ENCODE measurements at regions not wholly inside any gene's neighbourhood (a gene's known extent, or its start where the extent isn't known, plus 50 kb on each side); places are given as distances from the start of the nearest gene placed in this dataset.
A peak's percentile ranks its signal among the peaks of the same experiment; 100 is the strongest.

DNA sequence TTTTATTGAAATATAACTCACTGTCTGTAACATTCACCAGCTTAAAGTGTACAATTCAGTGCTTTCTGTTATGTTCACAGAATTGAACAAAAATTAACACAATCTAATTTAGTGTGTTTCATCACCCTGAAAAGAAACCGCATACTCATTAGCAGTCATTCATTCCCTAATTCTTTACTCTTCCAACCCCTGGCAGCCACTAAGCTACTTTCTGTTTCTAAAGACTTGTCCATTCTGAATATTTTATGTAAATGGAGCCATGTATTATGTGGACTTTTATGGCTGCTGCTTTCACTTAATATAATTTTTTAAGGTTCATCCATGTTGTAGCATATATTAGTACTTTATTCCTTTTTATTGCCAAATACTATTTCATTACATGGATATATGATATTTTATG is 94.7 kb upstream of the ATP8A1 start:
- DNase-seq (ENCODE audit: extremely low read depth in 1 of 11, low read depth in 9 of 11, low spot score in 4 of 11): no peak

DNA sequence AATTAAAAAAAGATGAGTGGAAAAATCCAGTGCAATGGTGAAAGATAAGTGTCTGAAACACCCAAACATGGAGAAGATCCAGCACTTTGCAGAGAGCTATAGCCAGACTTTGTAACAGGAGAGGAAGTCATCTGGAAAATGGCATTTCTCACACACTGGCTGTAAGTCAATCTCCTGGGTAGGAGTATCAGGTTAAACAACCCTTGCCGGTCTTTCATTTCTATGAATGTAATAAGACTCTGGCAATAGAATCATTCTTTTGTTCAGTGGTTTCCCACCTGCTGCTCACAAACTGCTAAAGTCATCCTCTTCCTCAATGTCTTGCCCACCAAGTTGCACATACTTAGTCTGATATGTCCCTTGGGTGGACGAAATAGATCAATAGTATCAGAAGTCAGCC is 94.0 kb upstream of the ATP8A1 start:
- peak in 9 of 11 donors; percentile 1 to 28 (median 10) for DNase-seq (ENCODE audit: extremely low read depth in 1 of 11, low read depth in 9 of 11, low spot score in 4 of 11)

DNA sequence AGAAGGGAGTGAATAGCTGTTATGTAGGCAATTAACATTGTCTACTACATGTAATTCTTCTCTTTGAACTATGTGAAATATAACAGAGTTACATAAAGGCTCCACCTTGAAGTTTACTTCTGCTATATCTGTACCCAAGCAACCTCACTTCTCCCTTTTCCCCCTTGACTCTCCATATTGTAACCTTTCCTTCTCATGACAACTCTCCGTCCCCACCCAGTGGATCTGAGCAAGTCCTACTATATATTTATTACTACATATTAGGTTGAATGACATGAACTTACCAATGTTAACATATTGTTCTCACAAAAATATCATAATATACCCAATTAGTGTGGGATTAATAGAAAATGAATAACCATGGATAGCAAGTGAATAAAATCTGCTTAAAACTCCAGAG is 93.2 kb upstream of the ATP8A1 start:
- DNase-seq (ENCODE audit: extremely low read depth in 1 of 11, low read depth in 9 of 11, low spot score in 4 of 11): peak in 3 of 11 donors; percentile 0 to 10 (median 2)

DNA sequence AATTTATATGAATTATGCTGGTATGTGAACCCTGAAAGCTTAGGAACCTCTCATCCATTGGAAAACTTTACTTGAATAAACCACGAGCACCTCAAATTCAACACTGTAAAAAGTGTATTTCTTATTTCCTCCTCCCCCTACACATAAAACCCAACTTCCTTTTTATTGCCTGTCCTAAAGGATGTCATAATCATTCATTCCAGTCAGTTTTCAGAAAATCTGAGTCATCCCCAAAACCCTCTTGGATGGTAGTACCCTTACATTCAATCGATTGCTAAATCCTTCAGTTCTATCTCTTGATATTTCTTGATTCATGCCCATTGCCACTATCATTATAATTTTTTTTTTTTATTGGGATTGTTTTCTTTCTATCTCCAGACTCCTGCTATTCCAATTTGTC is 91.1 kb upstream of the ATP8A1 start:
- DNase-seq (ENCODE audit: extremely low read depth in 1 of 11, low read depth in 9 of 11, low spot score in 4 of 11): no peak

DNA sequence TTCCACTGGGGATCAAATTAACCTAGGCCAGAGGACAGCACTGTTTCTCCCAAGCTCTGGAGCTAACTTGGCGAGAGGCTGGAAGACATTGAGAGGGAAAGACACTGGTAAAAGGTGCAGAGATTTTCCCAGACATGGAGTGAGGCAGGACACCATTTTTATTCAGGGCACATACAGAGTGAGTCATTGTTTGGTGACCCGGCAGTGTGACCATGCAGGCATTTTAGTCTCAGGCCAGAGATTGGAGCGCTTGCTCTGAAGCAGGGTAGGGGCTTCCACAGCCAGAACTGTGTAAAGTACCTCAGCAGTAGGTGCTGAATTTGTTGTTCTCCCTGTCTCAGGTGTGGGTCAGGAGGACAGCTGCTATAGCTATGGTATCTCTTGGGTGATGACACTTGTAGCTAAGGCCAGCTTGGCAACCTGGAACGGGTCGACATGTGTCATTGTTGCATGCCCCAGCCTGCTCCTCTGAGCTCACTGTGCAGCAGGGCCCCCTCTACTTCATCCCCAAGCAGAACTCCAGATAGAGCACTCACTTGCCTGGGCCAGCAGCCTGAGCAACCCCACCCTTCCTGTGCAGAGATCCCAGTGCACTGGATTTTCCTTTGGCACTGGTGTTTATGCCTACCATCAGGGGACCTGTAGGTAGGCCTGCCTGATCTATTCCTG is 79.8 kb upstream of the ATP8A1 start:
- DNase-seq (ENCODE audit: extremely low read depth in 1 of 11, low read depth in 9 of 11, low spot score in 4 of 11): no peak

DNA sequence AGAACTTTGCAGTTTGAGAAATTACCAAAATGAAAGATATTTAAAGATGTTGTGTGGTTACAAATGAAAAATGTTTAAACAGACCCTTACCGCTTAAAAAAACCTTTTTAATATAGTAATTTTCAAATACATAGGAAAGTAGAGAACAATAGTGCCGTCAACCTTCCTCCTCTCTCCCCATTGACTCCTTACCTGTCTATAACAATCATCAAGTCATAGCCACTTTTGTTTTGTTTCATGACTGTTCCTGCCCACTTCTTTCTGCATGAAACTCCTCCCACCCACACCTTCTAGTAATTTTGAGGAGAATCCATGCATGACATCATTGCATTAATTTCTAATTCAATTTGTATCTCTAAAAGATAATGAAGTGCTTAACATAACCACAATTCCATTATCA is 76.5 kb upstream of the ATP8A1 start:
- DNase-seq (ENCODE audit: extremely low read depth in 1 of 11, low read depth in 9 of 11, low spot score in 4 of 11): no peak

DNA sequence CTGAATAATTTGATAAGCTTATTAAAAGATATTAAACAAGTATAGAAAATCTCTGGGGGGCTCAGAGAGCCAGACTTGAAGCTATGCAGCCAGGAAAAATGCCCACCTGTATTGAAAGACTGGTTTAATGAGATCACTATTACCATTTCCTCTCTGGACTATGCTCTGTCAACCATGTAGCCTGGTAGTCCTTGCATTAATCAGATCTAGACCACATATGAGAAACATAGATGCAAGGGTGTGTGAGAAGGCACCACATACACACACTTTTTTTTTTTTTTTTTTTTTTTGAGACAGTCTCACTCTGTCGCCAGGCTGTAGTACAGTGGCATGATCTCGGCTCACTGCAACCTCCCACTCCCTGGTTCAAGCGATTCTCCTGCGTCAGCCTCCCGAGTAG is 75.9 kb upstream of the ATP8A1 start:
- DNase-seq (ENCODE audit: extremely low read depth in 1 of 11, low read depth in 9 of 11, low spot score in 4 of 11): no peak

DNA sequence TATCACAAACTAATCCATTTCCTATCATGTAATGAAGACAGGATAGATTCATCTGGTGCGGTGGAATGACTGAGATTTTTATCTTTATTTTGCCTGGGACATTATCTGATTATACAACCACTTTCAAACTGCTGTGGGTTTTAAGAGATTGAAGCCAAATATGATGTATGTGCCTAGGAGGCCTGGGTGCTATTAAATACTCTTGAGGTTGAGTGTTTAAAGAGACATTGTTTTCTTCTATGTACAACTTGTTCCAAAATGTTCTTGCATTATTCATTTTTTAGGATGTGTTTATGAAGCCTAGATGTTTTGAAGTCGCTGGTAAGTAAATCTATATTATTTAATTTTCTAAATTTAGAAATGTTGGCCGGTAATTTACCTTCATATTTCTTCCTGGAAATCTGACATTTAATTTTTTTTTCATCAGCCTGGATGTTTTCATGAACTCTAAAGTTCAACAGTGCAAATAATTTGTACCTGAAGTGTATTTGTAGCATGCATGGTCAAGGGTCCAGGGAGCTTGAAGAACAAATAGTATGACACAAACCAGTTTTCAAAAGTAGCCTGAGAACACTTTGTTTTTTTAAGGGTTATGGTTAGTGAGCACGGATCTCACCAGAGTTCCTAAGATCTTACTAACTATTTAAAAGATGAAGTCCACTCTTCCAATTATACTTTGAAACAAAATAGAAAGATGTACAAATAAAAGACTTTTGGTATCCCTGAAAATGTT is 72.8 kb upstream of the ATP8A1 start:
- DNase-seq (ENCODE audit: extremely low read depth in 1 of 11, low read depth in 9 of 11, low spot score in 4 of 11): no peak

DNA sequence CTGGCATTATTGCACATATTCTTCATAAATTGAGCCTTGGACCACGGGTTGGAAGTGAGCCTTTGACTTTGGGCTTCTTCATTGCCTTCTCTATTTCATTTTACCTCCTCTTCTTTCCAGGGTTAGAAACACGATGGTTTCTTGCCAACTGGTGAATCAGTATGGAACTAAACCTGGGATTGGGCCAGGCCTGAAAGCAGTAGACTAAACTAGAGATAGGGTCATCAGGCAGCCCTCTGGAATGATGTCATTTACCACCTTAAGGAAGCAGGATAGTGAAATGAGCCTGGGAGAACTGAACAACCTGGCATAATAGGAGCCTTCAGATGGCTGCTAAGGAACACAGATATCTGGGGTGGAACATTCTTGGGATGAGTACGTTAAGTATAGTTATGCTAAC is 67.5 kb upstream of the ATP8A1 start:
- no peak for DNase-seq (ENCODE audit: extremely low read depth in 1 of 11, low read depth in 9 of 11, low spot score in 4 of 11)

DNA sequence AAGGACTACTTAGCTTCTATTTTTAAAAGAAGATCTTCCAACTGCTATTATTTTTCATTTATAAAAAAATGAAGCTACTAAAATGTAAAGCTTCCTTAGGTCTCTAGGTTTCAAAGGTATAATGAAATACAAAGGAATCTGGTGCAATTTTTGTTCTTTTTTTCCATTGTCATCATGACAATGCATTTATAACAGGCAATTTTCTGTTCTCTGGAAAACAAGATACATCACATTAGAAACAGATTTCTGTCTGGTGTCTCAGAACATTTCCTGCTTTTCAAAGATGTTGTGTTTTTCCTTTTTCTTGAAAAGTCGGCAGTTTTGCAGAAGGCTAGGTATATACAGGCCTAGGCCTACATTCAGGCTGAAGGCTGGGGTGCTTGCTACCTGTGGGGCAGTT is 63.6 kb upstream of the ATP8A1 start:
- no peak for DNase-seq (ENCODE audit: extremely low read depth in 1 of 11, low read depth in 9 of 11, low spot score in 4 of 11)

DNA sequence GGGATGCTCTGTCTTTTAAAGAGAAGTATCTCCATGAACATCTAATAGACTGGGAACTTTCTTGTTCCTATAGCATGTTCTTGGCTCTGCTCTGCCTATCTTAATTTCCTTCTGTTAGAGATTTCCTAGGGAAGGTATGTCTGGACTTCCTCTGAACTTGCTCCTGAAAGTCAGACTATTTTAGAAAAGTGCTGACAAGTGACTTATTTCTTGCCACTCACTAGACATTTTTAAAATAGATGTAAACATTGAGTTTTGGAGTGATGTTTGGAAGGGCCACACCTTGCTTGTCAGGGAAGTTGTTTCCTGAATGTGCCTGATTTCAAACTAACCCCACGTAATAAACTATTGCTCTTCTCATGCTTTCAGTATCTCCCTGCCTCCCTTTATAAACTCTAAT is 62.4 kb upstream of the ATP8A1 start:
- DNase-seq (ENCODE audit: extremely low read depth in 1 of 11, low read depth in 9 of 11, low spot score in 4 of 11): peak in 2 of 11 donors; percentile 3 to 6

DNA sequence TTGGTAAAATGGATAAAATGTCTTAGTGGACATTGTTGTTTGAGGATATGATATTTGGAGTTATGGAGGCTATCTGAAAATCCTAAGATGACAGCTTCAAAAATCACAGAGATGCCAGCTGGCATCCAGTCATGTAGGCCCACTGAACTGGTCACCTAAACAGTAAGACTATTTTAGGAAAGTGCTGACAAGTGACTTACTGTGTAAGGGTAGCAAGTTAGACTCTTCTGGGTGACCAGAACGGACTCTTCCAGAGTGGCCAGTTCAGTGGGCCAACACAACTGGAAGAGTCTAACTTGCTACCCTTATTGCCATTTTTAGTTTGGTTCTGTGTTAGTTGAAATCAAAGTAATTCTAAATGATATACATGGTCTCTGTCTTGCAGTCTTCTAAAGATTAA is 61.4 kb upstream of the ATP8A1 start:
- no peak for DNase-seq (ENCODE audit: extremely low read depth in 1 of 11, low read depth in 9 of 11, low spot score in 4 of 11)

DNA sequence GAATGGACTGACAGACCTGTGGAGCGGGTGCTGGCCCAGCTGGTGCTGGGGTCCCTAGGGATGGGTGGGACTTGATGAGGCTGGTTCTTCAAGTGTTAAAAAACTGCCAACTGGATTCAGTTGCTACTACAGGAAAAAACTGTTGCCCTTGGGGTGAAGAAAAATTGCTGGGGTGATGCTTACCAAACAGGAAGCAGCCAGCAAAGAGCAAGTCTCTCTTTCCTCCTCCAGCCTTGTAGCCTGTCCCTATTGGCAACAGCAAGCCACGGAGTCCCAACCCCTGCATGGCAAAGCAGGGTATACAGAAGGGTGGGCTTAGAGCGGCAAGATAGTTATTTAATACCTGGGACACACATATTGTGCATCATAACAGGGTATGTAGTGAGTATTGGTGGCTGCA is 60.1 kb upstream of the ATP8A1 start:
- DNase-seq (ENCODE audit: extremely low read depth in 1 of 11, low read depth in 9 of 11, low spot score in 4 of 11): no peak

DNA sequence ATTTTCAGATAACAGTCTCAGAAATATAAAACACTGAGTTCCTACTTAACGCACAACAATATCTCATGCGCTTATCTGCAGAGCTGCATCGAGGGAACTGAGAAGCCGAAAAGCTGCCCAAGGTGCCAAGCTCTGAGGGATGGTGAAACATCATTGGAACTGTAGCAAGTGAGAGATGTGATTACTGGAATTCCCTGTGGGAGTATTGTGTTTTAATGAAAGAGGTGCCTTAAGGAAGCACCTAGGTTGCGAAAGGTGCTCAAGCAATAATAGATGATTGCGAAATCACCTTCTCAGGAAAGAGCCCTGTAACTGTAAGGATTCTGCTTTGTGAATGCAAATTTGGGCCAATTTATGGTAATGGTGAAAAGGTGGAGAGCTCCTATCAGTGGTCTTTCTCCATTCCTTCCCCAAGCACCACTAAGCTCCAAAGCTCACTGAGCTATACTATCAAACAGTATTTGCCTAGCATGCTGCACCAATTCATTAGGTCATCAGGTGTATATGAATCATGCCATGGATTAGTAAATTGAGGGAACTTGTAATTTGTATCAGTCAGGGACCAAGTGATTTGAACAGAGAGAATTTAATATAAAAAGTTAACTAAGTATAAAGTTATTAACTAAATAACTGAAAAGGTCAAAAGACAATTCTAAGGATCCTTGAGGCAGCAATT is 59.0 kb upstream of the ATP8A1 start:
- no peak for DNase-seq (ENCODE audit: extremely low read depth in 1 of 11, low read depth in 9 of 11, low spot score in 4 of 11)

DNA sequence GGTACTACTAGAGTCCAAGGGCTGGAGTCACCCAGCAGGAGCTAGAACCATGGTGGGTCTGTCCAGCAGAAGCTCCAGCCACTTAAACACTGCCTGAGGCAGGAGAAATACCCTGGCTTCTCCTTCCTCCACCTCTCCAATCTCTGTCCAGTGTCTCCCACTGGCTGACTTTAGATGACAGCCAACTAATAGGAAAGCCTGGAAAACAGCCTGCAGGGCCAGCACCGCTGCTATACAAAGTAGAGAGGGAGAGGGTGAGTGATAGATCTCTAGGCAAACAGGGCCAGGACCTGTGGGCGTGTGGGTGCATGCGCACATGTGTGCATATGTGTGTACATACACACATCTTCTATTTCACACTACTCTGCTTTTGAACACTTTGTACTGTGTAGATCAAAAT is 56.5 kb upstream of the ATP8A1 start:
- DNase-seq (ENCODE audit: extremely low read depth in 1 of 11, low read depth in 9 of 11, low spot score in 4 of 11): no peak

DNA sequence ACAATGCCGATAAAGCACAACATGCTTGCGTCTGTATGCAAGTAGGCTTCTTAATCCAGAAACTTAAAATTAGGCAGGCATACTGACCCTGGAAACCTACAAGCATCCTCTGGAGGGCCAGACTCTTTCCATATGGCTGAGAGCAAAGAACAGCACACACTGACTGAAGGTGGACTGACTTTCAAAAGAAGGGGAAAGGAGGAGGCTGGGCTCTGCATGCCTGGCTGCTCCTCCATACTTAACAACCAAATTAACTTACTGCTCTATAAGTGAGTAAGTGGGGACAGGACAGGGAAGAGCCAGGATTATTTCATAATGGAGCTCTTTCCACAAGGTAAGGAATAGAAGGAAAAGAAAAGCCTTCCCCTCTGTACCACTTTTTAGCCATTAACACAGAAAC is 55.9 kb upstream of the ATP8A1 start:
- DNase-seq (ENCODE audit: extremely low read depth in 1 of 11, low read depth in 9 of 11, low spot score in 4 of 11): no peak

DNA sequence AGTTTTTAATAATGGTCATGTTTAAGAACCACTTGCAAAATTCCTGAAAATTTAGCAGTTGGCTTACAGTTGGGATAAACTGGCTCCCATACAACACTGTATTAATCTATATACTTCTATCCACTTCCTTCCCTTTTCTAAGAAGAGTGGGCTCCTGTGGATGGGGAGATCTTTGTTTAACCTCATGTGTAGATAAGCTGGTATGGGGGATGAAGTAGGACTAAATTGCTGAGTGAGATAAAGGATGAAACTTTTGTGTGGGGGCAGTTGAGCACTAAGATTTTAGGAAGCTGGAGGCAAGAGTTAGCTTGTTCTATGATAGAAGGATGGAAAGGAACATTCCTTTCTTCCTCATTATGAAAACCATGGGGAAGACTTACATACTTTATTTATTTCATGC is 54.6 kb upstream of the ATP8A1 start:
- DNase-seq (ENCODE audit: extremely low read depth in 1 of 11, low read depth in 9 of 11, low spot score in 4 of 11): no peak

DNA sequence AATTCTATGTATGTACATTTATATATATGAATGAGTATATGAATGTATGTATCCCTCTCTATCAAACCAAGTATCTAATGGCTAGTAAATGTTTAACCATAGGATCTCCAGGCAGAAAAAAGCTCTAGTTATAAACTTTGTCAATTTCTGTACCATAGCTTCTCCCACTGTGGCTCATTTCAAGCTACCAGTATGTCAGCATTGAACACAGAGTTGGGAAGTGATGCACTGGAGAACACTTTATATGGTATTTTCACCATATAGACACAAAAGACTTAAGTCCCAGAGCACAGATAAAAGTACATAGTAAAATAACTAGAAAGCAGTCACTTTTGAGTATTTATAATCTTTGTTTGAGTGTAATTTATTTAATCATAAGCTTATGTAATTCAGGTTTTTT is 53.9 kb upstream of the ATP8A1 start:
- no peak for DNase-seq (ENCODE audit: extremely low read depth in 1 of 11, low read depth in 9 of 11, low spot score in 4 of 11)

DNA sequence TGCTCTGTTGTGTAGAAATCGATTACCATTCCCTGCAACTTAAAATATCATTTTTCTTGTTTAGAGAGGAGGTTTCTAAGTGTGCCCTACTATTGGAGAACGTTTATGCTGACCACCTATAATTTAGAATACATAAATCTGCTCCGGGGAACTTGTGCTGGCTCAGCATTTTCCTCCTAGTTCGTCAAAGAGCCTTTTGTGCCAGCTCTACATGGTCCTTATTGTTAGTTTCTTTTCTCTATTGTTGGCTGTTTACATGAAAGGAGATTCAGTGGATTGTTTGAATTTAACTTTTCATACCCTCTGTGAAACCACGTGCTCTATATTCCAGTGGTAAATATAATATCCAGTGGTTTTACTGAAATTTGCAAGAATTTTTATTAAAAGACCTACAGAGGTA is 53.4 kb upstream of the ATP8A1 start:
- DNase-seq (ENCODE audit: extremely low read depth in 1 of 11, low read depth in 9 of 11, low spot score in 4 of 11): no peak

DNA sequence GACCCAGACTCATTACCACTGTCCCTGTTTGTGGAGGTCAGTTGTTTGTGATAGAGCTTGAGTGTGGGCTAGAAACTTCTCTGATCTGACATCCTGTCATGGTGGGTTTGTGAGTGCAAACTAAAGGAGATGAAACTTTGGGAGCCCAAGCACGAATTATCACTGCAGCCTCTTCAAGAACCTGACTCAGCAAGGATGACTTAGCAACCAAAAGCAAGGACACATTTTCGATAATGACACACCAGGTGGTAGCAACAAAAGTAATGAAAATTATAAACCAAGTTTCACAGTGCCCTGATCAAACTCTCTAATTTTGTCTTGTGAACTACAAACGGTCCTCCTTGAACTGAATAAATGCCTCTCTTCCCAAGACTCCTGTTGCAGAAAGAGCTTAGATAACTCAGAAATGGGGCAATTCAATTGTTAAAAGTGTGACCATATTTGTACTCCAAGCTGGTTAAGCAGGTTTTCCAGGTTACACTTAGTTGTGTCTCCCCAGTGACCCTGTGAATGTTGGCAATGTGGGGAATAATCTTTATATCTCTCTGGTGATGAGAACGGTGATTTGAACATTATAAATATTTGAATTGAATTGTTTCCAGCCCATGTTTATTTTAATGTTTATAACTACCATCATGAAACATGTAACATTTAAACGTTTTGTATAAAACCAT is 52.6 kb upstream of the ATP8A1 start:
- DNase-seq (ENCODE audit: extremely low read depth in 1 of 11, low read depth in 9 of 11, low spot score in 4 of 11): peak in 6 of 11 donors; percentile 3 to 22 (median 13)
